ENCODE measurements at regions not wholly inside any gene's neighbourhood (a gene's known extent, or its start where the extent isn't known, plus 50 kb on each side); places are given as distances from the start of the nearest gene placed in this dataset.

GRCh38 chr10:9550810-9551209 lies 1466.9 kb upstream of the CELF2 start:
- TF ChIP-seq CTCF (IDR thresholded peaks at IDR 0.05; ENCODE audit: low read length) (no peak), EZH2 (IDR thresholded peaks at IDR 0.05; ENCODE audit: borderline replicate concordance, low read length) (no peak)
